ENCODE measurements at regions not wholly inside any gene's neighbourhood (a gene's known extent, or its start where the extent isn't known, plus 50 kb on each side); places are given as distances from the start of the nearest gene placed in this dataset.

- TF ChIP-seq CTCF (IDR thresholded peaks at IDR 0.05) (no peak), REST (IDR thresholded peaks at IDR 0.05; ENCODE audit: low read depth, low read length) (no peak)
These were observed 375.1 kb downstream of the SHQ1 start for GRCh38 chr3:72473156-72473555.
